Ovary (tissue), 3 donors: ENCODE measurements at regions not wholly inside any gene's neighbourhood (a gene's known extent, or its start where the extent isn't known, plus 50 kb on each side); places are given as distances from the start of the nearest gene placed in this dataset.

Experiments used
- EP300 ChIP-seq: sonication (generic); formaldehyde crosslinking; IDR thresholded peaks from one replicate; pipeline ENCODE4 v1.6.1; 2017; ENCODE audit warnings: antibody characterized with exemption
- POLR2A ChIP-seq: fragments of 450-650 bp; IDR thresholded peaks from one replicate; pipeline ENCODE4 v1.6.1; 2017; ENCODE audit warnings: antibody characterized with exemption, mild to moderate bottlenecking, moderate library complexity
- TF ChIP-seq, protein P1 (sequence below), 3 donors: fragments of 450-650 bp in 2 of 3; fragments of 200-600 bp in 1 of 3; IDR thresholded peaks; one replicate each; pipeline versions ENCODE4 v1.5.1 to v1.8.0; 2016 to 2022; ENCODE audit warnings: antibody characterized with exemption in 3 of 3, mild to moderate bottlenecking in 1 of 3
- donor health status: DM: no; HTN: no; CAD: no.

DNA sequence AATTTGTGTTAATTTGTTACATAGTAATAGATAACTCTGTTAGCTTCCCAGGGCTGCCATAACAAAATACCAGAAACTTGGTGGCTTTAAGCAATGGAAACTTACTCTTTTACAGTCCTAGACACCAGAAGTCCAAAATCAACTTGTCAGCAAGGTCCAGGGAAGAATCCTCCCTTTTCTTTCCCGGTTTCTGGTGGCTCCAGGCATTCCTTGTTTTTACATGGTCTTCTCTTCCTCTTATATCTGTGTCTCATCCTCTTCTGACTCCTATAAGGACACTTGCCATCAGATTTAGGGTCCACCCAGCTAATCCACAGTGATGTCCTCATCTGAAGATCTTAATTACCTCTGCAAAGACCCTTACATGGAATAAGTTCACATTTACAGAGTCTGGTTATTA lies 95.6 kb downstream of the DDX1 start:
- TF ChIP-seq, protein P1, sequence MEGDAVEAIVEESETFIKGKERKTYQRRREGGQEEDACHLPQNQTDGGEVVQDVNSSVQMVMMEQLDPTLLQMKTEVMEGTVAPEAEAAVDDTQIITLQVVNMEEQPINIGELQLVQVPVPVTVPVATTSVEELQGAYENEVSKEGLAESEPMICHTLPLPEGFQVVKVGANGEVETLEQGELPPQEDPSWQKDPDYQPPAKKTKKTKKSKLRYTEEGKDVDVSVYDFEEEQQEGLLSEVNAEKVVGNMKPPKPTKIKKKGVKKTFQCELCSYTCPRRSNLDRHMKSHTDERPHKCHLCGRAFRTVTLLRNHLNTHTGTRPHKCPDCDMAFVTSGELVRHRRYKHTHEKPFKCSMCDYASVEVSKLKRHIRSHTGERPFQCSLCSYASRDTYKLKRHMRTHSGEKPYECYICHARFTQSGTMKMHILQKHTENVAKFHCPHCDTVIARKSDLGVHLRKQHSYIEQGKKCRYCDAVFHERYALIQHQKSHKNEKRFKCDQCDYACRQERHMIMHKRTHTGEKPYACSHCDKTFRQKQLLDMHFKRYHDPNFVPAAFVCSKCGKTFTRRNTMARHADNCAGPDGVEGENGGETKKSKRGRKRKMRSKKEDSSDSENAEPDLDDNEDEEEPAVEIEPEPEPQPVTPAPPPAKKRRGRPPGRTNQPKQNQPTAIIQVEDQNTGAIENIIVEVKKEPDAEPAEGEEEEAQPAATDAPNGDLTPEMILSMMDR (IDR thresholded peaks at IDR 0.05) = no peak
- no peak for TF ChIP-seq POLR2A
- TF ChIP-seq EP300 = no peak
